ENCODE measurements at regions not wholly inside any gene's neighbourhood (a gene's known extent, or its start where the extent isn't known, plus 50 kb on each side); places are given as distances from the start of the nearest gene placed in this dataset.

DNA sequence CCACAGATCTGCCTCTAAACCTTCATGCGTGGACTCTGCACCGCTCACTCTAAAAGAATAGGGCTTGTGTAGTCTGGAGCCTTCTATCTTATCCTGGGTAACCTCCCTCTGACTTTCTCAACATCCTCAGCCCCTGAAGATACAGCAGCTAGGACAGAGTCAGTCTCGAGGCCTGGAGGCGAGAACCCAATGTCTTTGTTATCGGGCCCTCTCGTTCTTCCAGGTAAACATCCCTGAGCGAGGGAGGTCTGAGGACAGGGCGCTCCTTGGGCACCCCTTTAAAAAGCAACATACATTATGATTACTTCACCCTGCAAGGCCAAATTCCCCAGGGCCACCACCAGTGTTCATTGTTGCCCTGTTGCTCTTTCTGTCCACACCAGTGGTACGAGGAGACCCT, 75.4 kb upstream of the PRNP start:
- Histone ChIP-seq H3K4me3 (ENCODE audit: low read length) (no peak overlapping the region), H3K36me3 (ENCODE audit: insufficient read depth, low read length) (no peaks in the 10 kb centered on the region), H3K9me3 (ENCODE audit: low read length) (no peaks in the 10 kb centered on the region), H3K27me3 (ENCODE audit: insufficient read depth, low read length) (no peaks in the 10 kb centered on the region), H3K4me1 (ENCODE audit: insufficient read depth, low read length) (peaks cover 5% of the 10 kb centered on the region), H2AFZ (ENCODE audit: low read depth, low read length) (no peak overlapping the region)

DNA sequence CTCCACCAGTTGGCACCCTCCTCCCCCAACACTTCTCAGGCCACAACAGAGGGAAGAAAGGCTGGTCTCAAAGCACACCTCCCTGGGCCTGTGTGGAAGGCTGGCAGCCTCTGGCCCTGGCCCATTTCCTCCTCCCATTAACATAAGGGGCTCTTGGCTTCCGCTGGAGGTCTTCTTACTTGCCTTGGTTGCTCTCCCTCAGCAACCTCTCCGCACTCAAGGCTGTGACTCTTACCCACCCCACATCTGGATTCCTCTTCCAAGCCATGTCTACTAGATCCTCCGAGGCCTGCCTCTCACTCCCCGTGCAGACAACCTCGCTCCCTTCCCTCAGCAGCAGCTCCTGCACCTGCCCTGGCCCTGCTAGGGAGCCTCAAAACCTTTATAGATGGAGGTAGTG, 76.7 kb upstream of the PRNP start:
- Histone ChIP-seq H3K4me3 (ENCODE audit: low read length) (no peak overlapping the region), H2AFZ (ENCODE audit: low read depth, low read length) (no peak overlapping the region), H3K9me3 (ENCODE audit: low read length) (no peaks in the 10 kb centered on the region), H3K4me1 (ENCODE audit: insufficient read depth, low read length) (peaks cover 5% of the 10 kb centered on the region), H3K27me3 (ENCODE audit: insufficient read depth, low read length) (no peaks in the 10 kb centered on the region), H3K36me3 (ENCODE audit: insufficient read depth, low read length) (no peaks in the 10 kb centered on the region)

DNA sequence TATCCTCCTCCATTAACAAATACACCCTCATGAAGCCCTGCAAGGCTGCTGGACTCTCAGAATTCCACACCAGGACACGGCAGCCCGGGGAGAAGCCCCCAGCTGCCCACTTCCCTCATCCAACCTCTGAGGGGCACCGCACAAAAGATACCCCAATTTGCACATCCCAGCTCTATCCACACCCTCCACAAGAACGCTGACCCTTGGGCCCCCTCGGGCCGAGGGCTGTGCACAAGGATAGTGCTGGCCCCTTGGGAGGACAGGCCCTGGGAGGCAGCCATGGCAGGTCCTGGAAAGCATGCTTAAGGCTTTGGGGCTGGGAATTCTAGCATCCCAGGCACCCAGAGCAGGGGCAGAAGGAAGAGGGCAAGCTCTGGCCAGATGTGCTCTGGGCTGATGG, 77.4 kb upstream of the PRNP start:
- H3K4me1 ChIP-seq (ENCODE audit: insufficient read depth, low read length), result peaks cover under 1% of the 10 kb centered on the region
- H3K4me3 ChIP-seq (ENCODE audit: low read length), result no peak overlapping the region
- H2AFZ ChIP-seq (ENCODE audit: low read depth, low read length), result no peak overlapping the region
- no peaks in the 10 kb centered on the region for H3K36me3 ChIP-seq (ENCODE audit: insufficient read depth, low read length)
- H3K27me3 ChIP-seq (ENCODE audit: insufficient read depth, low read length), result peaks cover 2% of the 10 kb centered on the region
- no peaks in the 10 kb centered on the region for H3K9me3 ChIP-seq (ENCODE audit: low read length)

DNA sequence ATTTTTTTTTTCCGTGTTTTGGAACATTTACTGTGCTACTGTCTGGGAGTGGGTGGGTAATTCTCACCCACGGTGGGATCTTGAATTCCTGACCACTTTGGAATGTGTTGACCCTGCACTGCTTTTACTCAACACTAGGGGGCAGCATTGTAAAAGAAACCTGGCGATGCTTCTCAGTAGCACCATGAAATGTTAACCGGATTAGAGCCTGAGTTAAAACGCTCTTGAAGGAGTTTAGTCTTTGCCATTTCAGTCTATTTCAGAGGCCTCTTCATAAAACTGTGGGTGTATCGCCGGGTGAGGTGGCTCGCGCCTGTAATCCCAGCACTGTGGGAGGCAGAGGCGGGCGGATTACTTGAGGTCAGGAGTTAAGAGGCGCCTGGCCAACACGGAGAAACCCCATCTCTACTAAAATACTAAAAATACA, 79.0 kb upstream of the PRNP start:
- no peaks in the 10 kb centered on the region for H3K36me3 ChIP-seq (ENCODE audit: insufficient read depth, low read length)
- no peaks in the 10 kb centered on the region for H3K4me1 ChIP-seq (ENCODE audit: insufficient read depth, low read length)
- H3K4me3 ChIP-seq (ENCODE audit: low read length), result no peak overlapping the region

DNA sequence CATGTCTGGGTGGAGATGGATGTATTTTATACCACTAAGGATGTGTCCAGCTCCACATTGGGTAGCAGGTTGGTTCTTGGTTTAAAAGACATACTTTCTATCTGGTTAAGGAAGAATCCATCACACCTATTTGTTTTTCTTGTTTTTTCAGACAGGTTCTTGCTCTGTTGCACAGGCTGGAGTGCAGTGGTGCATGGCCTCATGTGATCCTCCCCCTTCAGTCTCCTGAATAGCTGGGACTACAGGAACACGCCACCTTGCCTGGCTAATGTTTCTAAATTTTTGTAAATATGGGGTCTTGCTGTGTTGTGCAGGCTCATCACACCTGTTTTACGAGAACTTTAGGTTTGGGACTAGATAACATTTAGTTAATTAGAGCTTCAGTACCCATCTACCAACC, 80.2 kb upstream of the PRNP start:
- Histone ChIP-seq H3K4me3 (ENCODE audit: low read length) (no peak overlapping the region), H2AFZ (ENCODE audit: low read depth, low read length) (no peak overlapping the region), H3K27me3 (ENCODE audit: insufficient read depth, low read length) (peaks cover 12% of the 10 kb centered on the region), H3K36me3 (ENCODE audit: insufficient read depth, low read length) (no peaks in the 10 kb centered on the region), H3K4me1 (ENCODE audit: insufficient read depth, low read length) (no peaks in the 10 kb centered on the region), H3K9me3 (ENCODE audit: low read length) (no peaks in the 10 kb centered on the region)

More for the DNA sequence above, 79.0 kb upstream of the PRNP start:
- no peaks in the 10 kb centered on the region for H3K9me3 ChIP-seq (ENCODE audit: low read length)
- no peak overlapping the region for H2AFZ ChIP-seq (ENCODE audit: low read depth, low read length)
- H3K27me3 ChIP-seq (ENCODE audit: insufficient read depth, low read length), result peaks cover 12% of the 10 kb centered on the region

DNA sequence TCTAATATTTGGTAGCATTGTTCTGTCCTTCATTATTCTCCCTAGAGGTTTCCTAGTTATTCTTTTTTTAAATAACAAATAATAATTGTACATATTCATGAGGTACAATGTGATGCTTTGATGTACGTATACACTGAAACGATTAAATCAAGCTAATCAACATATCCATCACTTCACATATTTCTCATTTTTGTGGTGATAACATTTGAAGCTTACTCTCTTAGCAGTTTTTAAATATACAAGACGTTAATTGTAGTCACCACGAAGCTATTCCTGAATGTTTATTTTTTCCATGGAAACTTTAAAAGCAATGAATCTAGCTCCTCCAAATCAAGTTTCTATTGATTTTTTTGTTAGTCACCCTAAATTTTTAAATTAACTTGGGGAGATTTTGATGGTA, 81.1 kb upstream of the PRNP start:
- Histone ChIP-seq H3K4me3 (ENCODE audit: low read length) (no peak overlapping the region), H3K4me1 (ENCODE audit: insufficient read depth, low read length) (no peaks in the 10 kb centered on the region)

DNA sequence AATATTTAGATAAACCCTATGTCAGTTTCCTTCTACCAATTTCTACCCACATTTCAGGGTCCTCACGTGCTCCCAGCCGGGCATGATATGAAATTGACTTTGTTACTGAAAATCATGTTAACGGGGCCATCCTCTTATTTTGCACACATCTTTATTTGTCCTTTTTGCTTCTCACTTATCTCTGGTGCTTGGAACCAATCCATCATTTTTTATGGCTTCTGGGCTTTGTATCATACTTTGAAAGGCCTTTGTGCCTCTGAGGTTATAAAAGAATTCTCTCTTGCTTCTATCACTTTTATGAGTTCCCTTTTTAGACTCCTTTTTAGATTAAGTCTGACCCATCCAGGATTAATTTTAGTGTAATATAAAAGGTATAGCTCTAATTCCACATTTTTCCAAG, 81.7 kb upstream of the PRNP start:
- H2AFZ ChIP-seq (ENCODE audit: low read depth, low read length), result no peak overlapping the region
- no peaks in the 10 kb centered on the region for H3K36me3 ChIP-seq (ENCODE audit: insufficient read depth, low read length)
- no peaks in the 10 kb centered on the region for H3K4me1 ChIP-seq (ENCODE audit: insufficient read depth, low read length)
- H3K27me3 ChIP-seq (ENCODE audit: insufficient read depth, low read length), result peaks cover 12% of the 10 kb centered on the region
- no peaks in the 10 kb centered on the region for H3K9me3 ChIP-seq (ENCODE audit: low read length)
- H3K4me3 ChIP-seq (ENCODE audit: low read length), result no peak overlapping the region

More for the DNA sequence above, 81.1 kb upstream of the PRNP start:
- Histone ChIP-seq H2AFZ (ENCODE audit: low read depth, low read length) (no peak overlapping the region), H3K9me3 (ENCODE audit: low read length) (no peaks in the 10 kb centered on the region), H3K27me3 (ENCODE audit: insufficient read depth, low read length) (peaks cover 12% of the 10 kb centered on the region), H3K36me3 (ENCODE audit: insufficient read depth, low read length) (no peaks in the 10 kb centered on the region)

DNA sequence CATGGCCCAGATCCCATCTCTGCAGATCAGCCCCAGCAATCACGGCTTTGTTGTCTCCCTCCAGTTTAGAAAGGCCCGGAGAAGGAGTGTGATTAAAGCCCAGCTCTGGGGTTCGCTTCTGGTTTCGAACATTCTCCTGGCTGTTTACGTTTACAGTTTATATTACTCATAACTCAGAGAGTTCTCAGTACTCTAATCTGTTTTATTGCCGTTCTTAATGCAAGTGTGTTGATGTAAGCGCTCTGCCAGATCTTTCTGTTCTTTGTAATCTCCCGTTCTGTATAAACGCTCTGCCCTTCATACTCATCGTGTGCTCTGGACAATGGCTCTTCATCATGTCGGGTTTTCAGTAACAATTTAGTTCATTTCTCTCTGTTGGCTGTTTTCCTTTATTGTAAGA, 82.5 kb upstream of the PRNP start:
- no peaks in the 10 kb centered on the region for H3K4me1 ChIP-seq (ENCODE audit: insufficient read depth, low read length)
- no peaks in the 10 kb centered on the region for H3K9me3 ChIP-seq (ENCODE audit: low read length)
- no peak overlapping the region for H2AFZ ChIP-seq (ENCODE audit: low read depth, low read length)
- no peak overlapping the region for H3K4me3 ChIP-seq (ENCODE audit: low read length)
- H3K36me3 ChIP-seq (ENCODE audit: insufficient read depth, low read length), result no peaks in the 10 kb centered on the region
- H3K27me3 ChIP-seq (ENCODE audit: insufficient read depth, low read length), result peaks cover 12% of the 10 kb centered on the region

DNA sequence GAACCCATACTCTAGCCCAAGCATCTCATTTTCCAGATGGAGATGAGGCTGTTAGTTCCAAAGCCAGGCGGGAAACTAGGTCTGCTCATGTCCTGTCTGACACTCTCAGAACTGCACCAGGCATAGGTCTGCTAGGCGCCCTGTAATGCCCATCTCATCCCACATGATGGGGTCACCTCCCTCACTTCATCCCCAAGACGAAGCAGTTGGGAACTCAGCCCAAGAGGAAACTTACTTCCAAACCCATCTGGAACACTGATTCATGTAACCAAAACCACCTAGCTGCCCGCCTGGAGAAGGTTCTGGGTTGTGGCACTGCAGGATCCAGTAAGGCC, 84.0 kb upstream of the PRNP start:
- no peak overlapping the region for H3K4me3 ChIP-seq (ENCODE audit: low read length)
- H3K4me1 ChIP-seq (ENCODE audit: insufficient read depth, low read length), result no peaks in the 10 kb centered on the region
- H2AFZ ChIP-seq (ENCODE audit: low read depth, low read length), result no peak overlapping the region
- H3K36me3 ChIP-seq (ENCODE audit: insufficient read depth, low read length), result no peaks in the 10 kb centered on the region
- H3K9me3 ChIP-seq (ENCODE audit: low read length), result no peaks in the 10 kb centered on the region
- peaks cover 12% of the 10 kb centered on the region for H3K27me3 ChIP-seq (ENCODE audit: insufficient read depth, low read length)

DNA sequence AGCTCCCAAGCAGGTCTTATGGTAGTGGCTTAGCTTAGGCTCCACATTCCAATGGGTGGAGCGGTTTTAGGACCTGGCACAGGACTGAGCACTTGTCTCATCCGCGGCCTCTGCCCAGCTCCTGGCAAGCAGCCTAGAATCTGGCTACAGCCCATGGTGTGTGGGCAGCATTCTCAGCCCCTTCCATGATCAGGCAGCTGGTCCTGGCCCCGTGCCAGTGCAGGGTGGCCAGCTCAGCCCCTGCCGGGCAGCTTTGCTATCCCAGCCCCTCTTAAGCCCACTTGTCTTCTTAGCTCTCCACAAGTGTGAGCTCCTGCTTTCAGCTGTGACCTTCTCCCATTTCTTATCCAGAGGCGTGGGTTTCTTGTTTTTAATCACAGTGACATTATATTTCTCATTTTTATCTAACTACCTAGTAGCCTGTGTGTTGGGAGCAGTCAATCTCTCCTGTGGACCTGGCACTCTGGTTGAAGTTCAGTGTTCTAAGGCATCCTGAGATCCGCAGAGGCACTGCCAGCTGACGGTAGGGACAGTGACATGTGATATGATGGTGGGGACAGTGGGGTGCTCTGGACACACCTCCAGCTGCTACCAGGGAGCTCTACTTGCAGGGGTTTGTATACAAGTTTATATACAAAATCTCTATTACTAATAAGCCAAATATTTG, 84.5 kb upstream of the PRNP start:
- H3K36me3 ChIP-seq (ENCODE audit: insufficient read depth, low read length), result no peaks in the 10 kb centered on the region
- H3K4me3 ChIP-seq (ENCODE audit: low read length), result no peak overlapping the region
- no peaks in the 10 kb centered on the region for H3K9me3 ChIP-seq (ENCODE audit: low read length)
- no peaks in the 10 kb centered on the region for H3K4me1 ChIP-seq (ENCODE audit: insufficient read depth, low read length)
- peaks cover 12% of the 10 kb centered on the region for H3K27me3 ChIP-seq (ENCODE audit: insufficient read depth, low read length)
- no peak overlapping the region for H2AFZ ChIP-seq (ENCODE audit: low read depth, low read length)

DNA sequence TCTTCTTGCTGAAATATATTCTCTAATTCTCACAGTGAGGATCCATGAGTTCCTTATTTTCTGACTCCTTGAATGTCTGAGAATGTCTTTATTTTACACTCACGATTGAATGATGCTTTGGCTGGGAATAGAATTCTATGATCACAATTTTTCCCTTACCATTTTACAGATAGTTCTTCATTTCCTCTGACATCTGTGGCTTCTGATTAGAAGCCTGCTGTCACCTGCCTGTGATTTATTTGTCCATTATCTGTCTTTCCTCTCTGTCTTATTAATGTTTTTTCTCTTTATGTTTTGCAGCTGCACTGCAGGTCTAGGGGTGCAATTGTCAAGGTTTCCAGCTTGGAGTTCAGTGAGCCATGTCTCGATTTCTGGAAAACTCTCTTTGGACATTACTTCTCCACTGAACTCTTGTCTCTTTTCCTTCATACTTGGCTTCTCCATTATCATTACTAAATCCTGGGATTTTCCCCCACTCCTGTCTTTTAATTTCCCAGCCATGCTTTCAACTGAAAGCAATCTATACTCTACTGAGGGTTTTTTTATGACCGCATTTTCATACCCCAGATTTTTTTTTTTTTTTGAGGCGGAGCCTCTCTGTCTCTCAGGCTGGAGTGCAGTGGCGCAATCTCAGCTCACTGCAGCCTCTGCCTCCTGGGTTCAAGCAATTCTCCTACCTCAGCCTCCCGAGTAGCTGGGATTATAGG, 85.8 kb upstream of the PRNP start:
- Histone ChIP-seq H3K4me3 (ENCODE audit: low read length) (no peak overlapping the region), H3K36me3 (ENCODE audit: insufficient read depth, low read length) (no peaks in the 10 kb centered on the region), H3K27me3 (ENCODE audit: insufficient read depth, low read length) (peaks cover 12% of the 10 kb centered on the region), H3K4me1 (ENCODE audit: insufficient read depth, low read length) (no peaks in the 10 kb centered on the region), H3K9me3 (ENCODE audit: low read length) (no peaks in the 10 kb centered on the region), H2AFZ (ENCODE audit: low read depth, low read length) (no peak overlapping the region)

DNA sequence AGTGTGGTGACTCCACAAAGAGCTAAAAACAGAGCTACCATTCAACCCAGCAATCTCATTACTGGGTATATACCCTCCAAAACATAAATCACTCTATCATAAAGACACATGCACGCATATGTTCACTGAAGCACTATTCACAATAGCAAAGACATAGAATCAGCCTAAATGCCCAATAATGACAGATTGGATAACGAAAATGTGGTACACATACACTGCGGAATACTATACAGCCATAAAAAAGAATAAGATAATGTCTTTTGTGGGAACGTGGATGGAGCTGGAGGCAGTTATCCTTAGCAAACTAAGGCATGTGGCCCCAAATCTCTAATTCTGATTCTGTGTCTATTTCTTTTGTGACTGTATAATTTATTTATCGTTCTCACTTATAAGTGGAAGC, 89.0 kb upstream of the PRNP start:
- Histone ChIP-seq H3K4me3 (ENCODE audit: low read length) (no peak overlapping the region), H3K4me1 (ENCODE audit: insufficient read depth, low read length) (no peaks in the 10 kb centered on the region), H2AFZ (ENCODE audit: low read depth, low read length) (no peak overlapping the region), H3K27me3 (ENCODE audit: insufficient read depth, low read length) (peaks cover 10% of the 10 kb centered on the region), H3K9me3 (ENCODE audit: low read length) (no peaks in the 10 kb centered on the region), H3K36me3 (ENCODE audit: insufficient read depth, low read length) (no peaks in the 10 kb centered on the region)

DNA sequence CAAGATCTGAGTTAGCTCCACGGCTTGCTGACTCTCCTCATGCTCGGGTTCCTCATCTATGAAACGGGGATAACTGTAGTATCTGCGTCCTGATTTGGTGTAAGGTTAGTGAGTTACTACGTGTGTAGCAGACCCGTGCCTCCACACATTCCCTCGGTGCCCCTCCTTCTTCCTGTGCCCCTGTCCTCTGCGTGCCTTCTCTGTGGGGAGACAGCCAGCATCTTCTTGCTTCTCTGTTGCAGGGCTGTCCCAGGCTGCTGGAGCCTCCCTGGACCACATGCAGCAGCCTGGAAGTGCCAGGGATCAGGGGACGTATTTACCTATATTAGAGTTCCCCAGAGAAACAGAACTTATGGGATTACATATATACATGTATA, 93.1 kb upstream of the PRNP start:
- Histone ChIP-seq H2AFZ (ENCODE audit: low read depth, low read length) (no peak overlapping the region), H3K4me1 (ENCODE audit: insufficient read depth, low read length) (no peaks in the 10 kb centered on the region), H3K4me3 (ENCODE audit: low read length) (no peak overlapping the region), H3K27me3 (ENCODE audit: insufficient read depth, low read length) (peaks cover 10% of the 10 kb centered on the region), H3K36me3 (ENCODE audit: insufficient read depth, low read length) (no peaks in the 10 kb centered on the region), H3K9me3 (ENCODE audit: low read length) (no peaks in the 10 kb centered on the region)

Measured in neuron (in vitro differentiated cells).